ENCODE measurements at regions not wholly inside any gene's neighbourhood (a gene's known extent, or its start where the extent isn't known, plus 50 kb on each side); places are given as distances from the start of the nearest gene placed in this dataset.

DNA sequence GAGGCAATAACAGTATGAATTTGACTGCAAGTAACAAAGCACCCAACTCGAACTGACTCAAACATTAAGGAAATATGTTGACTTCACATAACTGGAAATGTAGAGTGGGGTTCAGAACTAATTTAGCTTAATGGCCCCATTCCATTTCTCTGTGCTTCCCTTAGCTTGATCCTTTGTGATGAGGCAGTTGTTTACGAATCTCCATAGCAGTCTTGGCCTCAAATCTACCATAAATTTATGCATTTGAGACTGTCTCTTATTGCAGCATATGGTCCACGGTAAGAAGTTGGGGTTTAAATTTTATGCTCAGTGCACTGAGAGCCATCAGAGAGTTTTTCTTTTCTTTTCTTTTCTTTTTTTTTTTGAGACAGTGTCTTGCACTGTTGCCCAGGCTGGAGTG is 148.7 kb upstream of the POU1F1 start:
- Mint-ChIP-seq H3K36me3 (ENCODE audit: low read depth) (no peaks in the 10 kb centered on the region), H3K4me1 (ENCODE audit: low read depth) (no peaks in the 10 kb centered on the region), H3K27me3 (ENCODE audit: low read depth) (no peaks in the 10 kb centered on the region), H3K9me3 (no peaks in the 10 kb centered on the region), H3K4me3 (no peak overlapping the region), H3K27ac (no peak overlapping the region)

- Mint-ChIP-seq H3K27ac (no peak overlapping the region), H3K27me3 (ENCODE audit: low read depth) (no peaks in the 10 kb centered on the region), H3K9me3 (no peaks in the 10 kb centered on the region)
Measured at GRCh38 chr3:87423336-87423735, 147.0 kb upstream of the POU1F1 start.

GRCh38 chr3:87422333-87422732 is 145.9 kb upstream of the POU1F1 start:
- Mint-ChIP-seq H3K27me3 (ENCODE audit: low read depth) (no peaks in the 10 kb centered on the region), H3K9me3 (no peaks in the 10 kb centered on the region), H3K27ac (no peak overlapping the region), H3K4me3 (no peak overlapping the region), H3K36me3 (ENCODE audit: low read depth) (no peaks in the 10 kb centered on the region), H3K4me1 (ENCODE audit: low read depth) (no peaks in the 10 kb centered on the region)

More at GRCh38 chr3:87423336-87423735, 147.0 kb upstream of the POU1F1 start:
- Mint-ChIP-seq H3K36me3 (ENCODE audit: low read depth) (no peaks in the 10 kb centered on the region), H3K4me3 (no peak overlapping the region), H3K4me1 (ENCODE audit: low read depth) (no peaks in the 10 kb centered on the region)

DNA sequence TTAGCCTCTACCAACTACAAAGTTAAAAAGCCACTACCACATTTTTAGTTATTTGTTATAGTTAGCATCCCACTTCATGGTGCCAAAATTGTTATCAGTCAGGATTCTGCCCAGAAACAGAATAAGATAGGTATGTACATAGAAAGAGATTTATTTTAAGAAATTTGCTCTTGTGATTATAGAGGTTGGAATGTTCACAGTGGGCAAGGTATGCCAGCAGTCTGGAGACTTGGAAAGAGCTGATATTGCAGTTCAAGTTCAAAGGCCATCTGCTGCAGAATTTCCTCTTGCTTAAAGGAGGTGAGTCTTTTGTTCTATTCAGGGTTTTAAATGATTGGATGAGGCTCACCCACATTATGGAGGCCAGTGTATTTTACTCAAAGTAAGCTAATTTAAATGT is 143.8 kb upstream of the POU1F1 start:
- Mint-ChIP-seq H3K9me3 (no peaks in the 10 kb centered on the region), H3K4me1 (ENCODE audit: low read depth) (no peaks in the 10 kb centered on the region), H3K4me3 (no peak overlapping the region), H3K27me3 (ENCODE audit: low read depth) (no peaks in the 10 kb centered on the region), H3K27ac (no peak overlapping the region), H3K36me3 (ENCODE audit: low read depth) (no peaks in the 10 kb centered on the region)

- Mint-ChIP-seq H3K4me3 (no peak overlapping the region), H3K9me3 (no peaks in the 10 kb centered on the region), H3K36me3 (ENCODE audit: low read depth) (no peaks in the 10 kb centered on the region), H3K27me3 (ENCODE audit: low read depth) (no peaks in the 10 kb centered on the region), H3K27ac (no peak overlapping the region), H3K4me1 (ENCODE audit: low read depth) (no peaks in the 10 kb centered on the region)
Measured at GRCh38 chr3:87414271-87414670, 137.9 kb upstream of the POU1F1 start.

DNA sequence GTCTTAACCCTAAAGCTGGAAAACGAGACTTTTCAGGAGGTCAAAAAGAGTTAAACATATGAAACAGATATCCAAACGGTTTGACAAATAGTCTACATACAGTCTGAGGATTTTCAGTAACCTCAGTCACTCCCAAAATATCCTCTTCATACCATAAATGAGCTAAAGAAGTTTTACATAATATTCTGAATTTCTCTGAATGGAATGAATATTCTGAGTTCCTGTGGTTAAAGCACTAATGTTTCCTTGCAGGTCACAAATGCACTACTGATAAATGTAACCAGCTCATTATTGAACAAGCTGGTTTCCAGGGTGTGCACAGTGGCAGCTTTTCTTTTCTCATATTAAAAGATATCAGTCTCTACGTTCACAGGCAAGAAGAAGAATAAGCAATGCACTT is 137.4 kb upstream of the POU1F1 start:
- Mint-ChIP-seq H3K36me3 (ENCODE audit: low read depth) (no peaks in the 10 kb centered on the region), H3K4me3 (no peak overlapping the region), H3K9me3 (no peaks in the 10 kb centered on the region), H3K27me3 (ENCODE audit: low read depth) (no peaks in the 10 kb centered on the region), H3K4me1 (ENCODE audit: low read depth) (no peaks in the 10 kb centered on the region), H3K27ac (no peak overlapping the region)

DNA sequence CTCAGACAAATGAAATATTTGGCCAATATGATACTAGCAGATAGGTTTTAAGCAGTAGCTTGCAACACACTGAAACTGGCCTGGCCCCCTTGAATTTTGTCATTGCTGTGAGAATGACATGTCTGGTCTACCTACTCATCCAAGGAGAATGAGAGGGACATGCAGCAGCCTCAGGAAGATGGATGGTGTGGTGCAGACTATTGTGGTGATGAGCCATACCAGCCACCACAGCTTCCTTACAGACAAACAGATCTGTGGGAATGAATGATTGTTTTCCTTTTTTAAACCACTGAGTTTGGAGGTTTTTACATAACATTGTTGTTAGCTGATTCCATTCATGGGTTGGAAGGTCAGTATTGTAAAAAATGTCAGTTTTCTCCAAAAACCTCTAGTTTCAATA is 133.7 kb upstream of the POU1F1 start:
- Mint-ChIP-seq H3K36me3 (ENCODE audit: low read depth) (no peaks in the 10 kb centered on the region), H3K9me3 (no peaks in the 10 kb centered on the region), H3K4me3 (no peak overlapping the region)

DNA sequence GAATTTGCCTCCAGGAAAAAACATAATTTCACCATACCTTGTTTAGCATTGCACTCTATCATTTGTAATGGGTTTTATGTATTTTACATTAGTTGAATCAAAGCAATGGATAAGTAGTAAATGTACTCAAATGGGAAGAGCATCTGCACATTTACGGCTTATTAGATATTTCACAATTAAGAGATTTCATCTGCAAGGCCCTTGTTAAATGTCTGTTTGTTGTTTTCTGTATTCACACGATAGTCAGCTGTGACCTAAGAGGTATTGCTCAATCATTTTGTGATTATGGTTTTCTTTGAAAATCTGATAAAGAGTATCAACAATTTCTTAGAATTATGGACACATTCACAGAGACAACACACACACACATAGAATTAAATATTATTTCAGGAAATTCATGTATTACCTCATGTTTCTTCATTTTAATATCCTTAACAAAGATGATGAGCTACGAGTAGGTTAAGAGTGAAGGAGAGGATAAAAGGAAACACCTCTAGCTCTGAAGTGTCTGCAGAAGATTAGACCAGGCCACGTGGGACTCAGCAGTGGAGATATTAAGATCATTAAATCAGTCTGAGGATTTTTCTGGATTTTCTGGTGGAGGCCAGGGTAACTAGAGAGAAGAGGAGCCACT is 121.9 kb upstream of the POU1F1 start:
- Mint-ChIP-seq H3K27me3 (ENCODE audit: low read depth) (no peaks in the 10 kb centered on the region), H3K9me3 (no peaks in the 10 kb centered on the region), H3K4me1 (ENCODE audit: low read depth) (no peaks in the 10 kb centered on the region), H3K27ac (no peak overlapping the region), H3K36me3 (ENCODE audit: low read depth) (no peaks in the 10 kb centered on the region), H3K4me3 (no peak overlapping the region)

More for the DNA sequence above, 133.7 kb upstream of the POU1F1 start:
- H3K4me1 Mint-ChIP-seq (ENCODE audit: low read depth), result no peaks in the 10 kb centered on the region
- H3K27ac Mint-ChIP-seq, result no peak overlapping the region
- H3K27me3 Mint-ChIP-seq (ENCODE audit: low read depth), result no peaks in the 10 kb centered on the region

DNA sequence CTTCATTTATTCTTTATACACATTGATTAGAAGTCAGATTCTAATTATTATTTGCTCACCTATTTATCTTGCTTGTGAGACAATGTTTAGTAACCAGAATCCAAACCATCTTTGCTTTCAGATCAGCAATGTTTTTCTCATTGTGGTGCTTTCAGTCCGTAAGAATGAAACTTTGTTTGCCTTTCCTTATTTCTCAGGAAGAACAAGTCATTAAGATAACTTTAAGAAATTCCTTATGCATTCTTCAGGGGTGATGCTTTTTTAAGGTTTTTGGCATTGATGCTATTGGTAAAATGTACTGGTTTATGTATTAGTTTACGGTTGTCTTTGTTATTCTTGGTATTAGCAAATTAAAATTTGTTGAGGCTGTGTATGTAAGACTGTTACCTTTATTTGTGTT is 120.8 kb upstream of the POU1F1 start:
- H3K36me3 Mint-ChIP-seq (ENCODE audit: low read depth), result no peaks in the 10 kb centered on the region
- no peak overlapping the region for H3K27ac Mint-ChIP-seq
- H3K9me3 Mint-ChIP-seq, result no peaks in the 10 kb centered on the region
- H3K4me1 Mint-ChIP-seq (ENCODE audit: low read depth), result no peaks in the 10 kb centered on the region
- no peaks in the 10 kb centered on the region for H3K27me3 Mint-ChIP-seq (ENCODE audit: low read depth)
- no peak overlapping the region for H3K4me3 Mint-ChIP-seq

DNA sequence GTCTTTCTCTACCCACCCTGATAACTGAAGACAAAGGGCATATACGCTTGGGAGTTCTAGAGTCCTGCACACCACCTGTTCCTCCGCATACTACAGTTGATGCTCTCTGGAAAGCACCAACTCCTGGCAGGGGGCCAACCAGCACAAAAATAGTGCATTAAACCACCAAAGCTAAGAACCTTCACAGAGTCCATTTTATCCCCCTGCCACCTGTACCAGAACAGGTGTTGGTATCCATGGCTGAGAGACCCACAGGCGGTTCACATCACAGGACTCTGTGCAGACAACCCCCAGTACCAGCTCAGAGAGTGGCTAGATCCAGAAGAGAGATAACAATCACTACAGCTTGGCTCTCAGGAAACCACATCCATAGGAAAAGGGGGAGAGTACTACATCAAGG is 114.4 kb upstream of the POU1F1 start:
- Mint-ChIP-seq H3K9me3 (no peaks in the 10 kb centered on the region), H3K27ac (no peak overlapping the region), H3K4me3 (no peak overlapping the region), H3K4me1 (ENCODE audit: low read depth) (no peaks in the 10 kb centered on the region), H3K36me3 (ENCODE audit: low read depth) (no peaks in the 10 kb centered on the region), H3K27me3 (ENCODE audit: low read depth) (no peaks in the 10 kb centered on the region)

DNA sequence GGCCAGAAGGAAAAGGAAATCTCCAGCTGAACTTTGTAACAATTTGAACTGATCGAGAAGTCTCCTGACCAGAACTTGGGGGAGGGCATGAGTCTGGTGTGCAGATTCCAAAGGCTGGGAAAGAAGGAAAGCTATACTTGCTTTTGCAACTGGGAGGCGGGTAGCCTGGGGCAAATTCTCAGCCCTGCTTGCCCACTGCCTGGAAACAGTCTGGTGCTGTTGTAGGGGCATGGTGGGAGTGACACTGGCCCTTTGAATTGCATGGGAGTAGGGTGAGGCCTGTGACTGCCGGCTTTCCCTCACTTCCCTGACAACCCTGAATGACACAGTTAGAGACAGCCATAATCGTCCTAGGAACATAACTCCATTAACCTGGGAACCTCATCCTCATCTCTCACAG is 114.0 kb upstream of the POU1F1 start:
- no peaks in the 10 kb centered on the region for H3K27me3 Mint-ChIP-seq (ENCODE audit: low read depth)
- no peaks in the 10 kb centered on the region for H3K9me3 Mint-ChIP-seq
- H3K27ac Mint-ChIP-seq, result no peak overlapping the region
- H3K4me3 Mint-ChIP-seq, result no peak overlapping the region
- H3K4me1 Mint-ChIP-seq (ENCODE audit: low read depth), result no peaks in the 10 kb centered on the region
- H3K36me3 Mint-ChIP-seq (ENCODE audit: low read depth), result no peaks in the 10 kb centered on the region

DNA sequence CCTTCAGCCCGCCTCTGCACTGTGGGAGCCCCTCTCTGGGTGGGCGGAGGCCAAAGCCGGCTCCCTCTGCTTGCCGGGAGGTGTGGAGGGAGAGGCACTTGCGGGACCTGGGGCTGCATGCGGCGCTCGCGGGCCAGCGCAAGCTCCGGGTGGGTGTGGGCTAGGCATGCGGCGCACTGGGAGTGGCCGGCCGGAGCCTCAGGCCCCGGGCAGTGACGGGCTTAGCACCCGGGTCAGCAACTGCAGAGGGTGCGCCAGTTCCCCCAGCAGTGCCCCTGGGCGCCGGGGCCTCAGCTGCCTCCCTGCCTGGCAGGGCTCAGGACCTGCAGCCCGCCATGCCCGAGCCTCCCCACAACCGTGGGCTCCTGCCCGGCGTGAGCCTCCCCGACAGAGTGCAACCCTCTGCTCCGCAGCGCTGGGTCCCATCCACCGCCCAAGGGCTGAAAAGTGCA is 98.9 kb upstream of the POU1F1 start:
- peaks cover 1% of the 10 kb centered on the region for H3K27me3 Mint-ChIP-seq (ENCODE audit: low read depth)
- H3K4me3 Mint-ChIP-seq, result no peak overlapping the region
- H3K36me3 Mint-ChIP-seq (ENCODE audit: low read depth), result no peaks in the 10 kb centered on the region
- no peak overlapping the region for H3K27ac Mint-ChIP-seq
- no peaks in the 10 kb centered on the region for H3K4me1 Mint-ChIP-seq (ENCODE audit: low read depth)
- no peaks in the 10 kb centered on the region for H3K9me3 Mint-ChIP-seq

- Mint-ChIP-seq H3K36me3 (ENCODE audit: low read depth) (no peaks in the 10 kb centered on the region), H3K9me3 (no peaks in the 10 kb centered on the region), H3K27me3 (ENCODE audit: low read depth) (peaks cover 12% of the 10 kb centered on the region), H3K4me3 (no peak overlapping the region), H3K27ac (no peak overlapping the region), H3K4me1 (ENCODE audit: low read depth) (no peaks in the 10 kb centered on the region)
Measured at GRCh38 chr3:87370007-87370406, 93.6 kb upstream of the POU1F1 start.

- H3K4me1 Mint-ChIP-seq (ENCODE audit: low read depth), result no peaks in the 10 kb centered on the region
- no peaks in the 10 kb centered on the region for H3K36me3 Mint-ChIP-seq (ENCODE audit: low read depth)
- no peaks in the 10 kb centered on the region for H3K9me3 Mint-ChIP-seq
- H3K27me3 Mint-ChIP-seq (ENCODE audit: low read depth), result peaks cover 12% of the 10 kb centered on the region
- H3K4me3 Mint-ChIP-seq, result no peak overlapping the region
- no peak overlapping the region for H3K27ac Mint-ChIP-seq
Measured at GRCh38 chr3:87367736-87368135, 91.4 kb upstream of the POU1F1 start.

DNA sequence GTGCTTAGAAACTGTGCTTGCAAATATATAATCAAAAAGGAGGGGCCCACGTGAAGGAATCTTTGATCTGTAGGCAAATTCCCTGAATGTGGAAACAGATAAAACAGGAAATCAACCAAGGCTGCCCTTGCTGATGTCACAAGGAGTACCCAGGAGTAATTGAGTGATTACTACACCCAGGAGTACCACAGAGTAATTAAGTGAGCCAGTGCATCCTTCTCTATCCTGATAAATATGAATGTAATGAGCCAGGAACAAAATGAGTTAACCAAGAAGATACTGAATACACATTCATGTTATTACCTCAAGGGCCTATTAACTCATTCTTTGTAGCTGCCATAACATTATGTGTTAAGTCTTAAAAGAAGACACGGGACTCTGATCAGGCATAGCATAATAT is 87.3 kb upstream of the POU1F1 start:
- Mint-ChIP-seq H3K27ac (no peak overlapping the region), H3K36me3 (ENCODE audit: low read depth) (no peaks in the 10 kb centered on the region), H3K9me3 (no peaks in the 10 kb centered on the region), H3K27me3 (ENCODE audit: low read depth) (peaks cover 5% of the 10 kb centered on the region), H3K4me3 (no peak overlapping the region), H3K4me1 (ENCODE audit: low read depth) (no peaks in the 10 kb centered on the region)

- no peak overlapping the region for H3K27ac Mint-ChIP-seq
- H3K27me3 Mint-ChIP-seq (ENCODE audit: low read depth), result no peaks in the 10 kb centered on the region
- no peak overlapping the region for H3K4me3 Mint-ChIP-seq
- no peaks in the 10 kb centered on the region for H3K9me3 Mint-ChIP-seq
- no peaks in the 10 kb centered on the region for H3K4me1 Mint-ChIP-seq (ENCODE audit: low read depth)
- H3K36me3 Mint-ChIP-seq (ENCODE audit: low read depth), result no peaks in the 10 kb centered on the region
Measured at GRCh38 chr3:87361956-87362355, 85.6 kb upstream of the POU1F1 start.

All from T-helper 1 cell treated with Interleukin-12 subunit alpha and Interleukin-12 subunit beta and Interleukin-4 antibody, amounts not matched to agents 30 μg/mL and 1 μg/mL, for 36 hours (primary cell).